ENCODE measurements at regions not wholly inside any gene's neighbourhood (a gene's known extent, or its start where the extent isn't known, plus 50 kb on each side); places are given as distances from the start of the nearest gene placed in this dataset.

- H4K20me1 ChIP-seq (ENCODE audit: control insufficient read depth, insufficient read depth), result no peaks in the 10 kb centered on the region
- no peaks in the 10 kb centered on the region for H3K9me3 ChIP-seq (replicated peaks; ENCODE audit: control insufficient read depth, insufficient read depth, low read length)
- in situ Hi-C loops (cut with MboI), result no loop called here
- RAD21 ChIA-PET (ENCODE audit: unreplicated experiment), result no interaction called here
- FAIRE-seq (no peak), DNase-seq (ENCODE audit: low read depth, low spot score) (no peak), ATAC-seq (no peak)
- no peaks in the 10 kb centered on the region for H3K36me3 ChIP-seq (ENCODE audit: control insufficient read depth in 2 of 2, insufficient read depth in 2 of 2, low read length in 1 of 2)
- 77% methylated on average over 1 of the region's 1 CpG for WGBS (ENCODE audit: insufficient coverage, insufficient replicate concordance, low lambda C conversion rate, missing lambda C conversion rate)
- no peaks in the 10 kb centered on the region for H3K79me2 ChIP-seq (ENCODE audit: control insufficient read depth, insufficient read depth, low read length)
- TF ChIP-seq POLR2A (IDR thresholded peaks at IDR 0.05; ENCODE audit: low read depth, low read length) (no peak), ATF3 (IDR thresholded peaks at IDR 0.05; ENCODE audit: borderline replicate concordance, extremely low read depth, low read depth, low read length) (no peak), HSF1 (IDR thresholded peaks at IDR 0.05; ENCODE audit: low read depth, low read length) (no peak), ZNF274 (IDR thresholded peaks at IDR 0.05; ENCODE audit: insufficient read depth, insufficient read length) (no peak), ZNF622 (IDR thresholded peaks at IDR 0.05) (no peak), NR2F1 (conservative IDR thresholded peaks at IDR 0.05) (no peak), E2F8 (IDR thresholded peaks at IDR 0.05; ENCODE audit: low read depth, partially characterized antibody) (no peak)
- no peak overlapping the region for H2AFZ ChIP-seq (ENCODE audit: control insufficient read depth, low read depth, low read length)
- POLR2A ChIA-PET, result no interaction called here
- H3K4me2 ChIP-seq (ENCODE audit: control insufficient read depth, insufficient read depth), result no peak overlapping the region
- CTCF ChIA-PET, result no interaction called here
- no peaks in the 10 kb centered on the region for H3K4me1 ChIP-seq (ENCODE audit: control insufficient read depth, insufficient read depth, low read length)
- H3K4me3 ChIP-seq, result no peak overlapping the region
- no peak overlapping the region for H3K27ac ChIP-seq (ENCODE audit: control insufficient read depth, insufficient read depth)
- no peak overlapping the region for H3K9ac ChIP-seq (ENCODE audit: control insufficient read depth, insufficient read depth, low read length)
- no TSS peak for BruUV-seq (replicated peaks)
- H3K27me3 ChIP-seq (replicated peaks in 1 of 2; ENCODE audit: control insufficient read depth in 2 of 2, insufficient read depth in 2 of 2, low read length in 1 of 2), result no peaks in the 10 kb centered on the region
- intact Hi-C loops (cut with micrococcal nuclease; ENCODE audit: unreplicated experiment), result no loop called here
- SMC1A ChIA-PET (ENCODE audit: uncharacterized antibody, unreplicated experiment), result no interaction called here
Measured at GRCh38 chr2:52423111-52423510, 1344.5 kb upstream of the CHAC2 start.
